BLaER1 treated with 17β-estradiol and CSF1 and Interleukin-3, amounts not matched to agents 10 nM and 100 nM (cell line): ENCODE measurements at regions not wholly inside any gene's neighbourhood (a gene's known extent, or its start where the extent isn't known, plus 50 kb on each side); places are given as distances from the start of the nearest gene placed in this dataset.

ENCODE experiments used
- H3K27ac ChIP-seq, 11 experiments: shearing (Covaris generic); formaldehyde crosslinking; 2 replicates each; pipeline ENCODE4 v1.8.1; 2022
- H3K27me3 ChIP-seq, 11 experiments: shearing (Covaris generic); formaldehyde crosslinking; 2 replicates each; pipeline ENCODE4 v1.8.1; 2022
- H3K36me3 ChIP-seq, 11 experiments: shearing (Covaris generic); formaldehyde crosslinking; 2 replicates each; pipeline ENCODE4 v1.8.1; 2022
- H3K4me1 ChIP-seq, 10 experiments: shearing (Covaris generic); formaldehyde crosslinking; 2 replicates each; pipeline ENCODE4 v1.8.1; 2022
- H3K4me2 ChIP-seq, 11 experiments: shearing (Covaris generic); formaldehyde crosslinking; 2 replicates each; pipeline ENCODE4 v1.8.1; 2022
- H3K4me3 ChIP-seq, 10 experiments: shearing (Covaris generic); formaldehyde crosslinking; 2 replicates each; pipeline ENCODE4 v1.8.1; 2022
- H3K9ac ChIP-seq, 11 experiments: shearing (Covaris generic); formaldehyde crosslinking; 2 replicates each; pipeline ENCODE4 v1.8.1; 2022
- H3K9me3 ChIP-seq, 11 experiments: shearing (Covaris generic); formaldehyde crosslinking; replicated peaks in 1 of 11; 2 replicates each; pipeline ENCODE4 v1.8.1; 2022
- H4K20me1 ChIP-seq, 11 experiments: shearing (Covaris generic); formaldehyde crosslinking; 2 replicates each; pipeline ENCODE4 v1.8.1; 2022
- Cebpa-rat ChIP-seq, 11 experiments: shearing (Covaris generic); IDR thresholded peaks; 2 replicates each; pipeline ENCODE4 v1.8.1; 2022

DNA sequence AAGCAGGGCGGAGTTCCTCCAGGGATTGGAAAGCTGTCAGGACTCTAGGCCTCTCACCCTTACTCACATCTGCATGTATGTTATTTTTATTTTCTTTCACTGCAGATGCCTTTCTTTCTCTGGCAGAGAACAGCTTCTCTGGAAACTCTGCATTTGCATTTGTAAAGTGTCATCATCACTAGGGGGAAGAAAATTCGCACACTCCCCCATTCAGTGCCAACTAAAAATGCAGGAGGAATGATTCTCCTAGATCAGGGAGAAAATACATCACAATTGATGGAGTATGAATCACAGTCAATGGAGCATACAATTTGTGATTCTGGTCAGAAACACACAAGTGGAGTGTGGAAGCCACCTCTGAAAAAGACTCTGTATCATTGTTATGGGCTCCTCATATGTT, 351.4 kb upstream of the FTMT start:
- H3K27me3 ChIP-seq, result no peaks in the 10 kb centered on the region
- no peak for TF ChIP-seq Cebpa-rat (IDR thresholded peaks at IDR 0.05)
- no peak overlapping the region for H3K4me3 ChIP-seq
- H3K9me3 ChIP-seq, result no peaks in the 10 kb centered on the region
- H3K4me1 ChIP-seq, result peaks cover 0 to 10% (median 6%) of the 10 kb centered on the region in 10 experiments; a peak in 10 of 20 replicates
- H3K27ac ChIP-seq, result no peak overlapping the region
- no peak overlapping the region for H3K4me2 ChIP-seq
- H4K20me1 ChIP-seq, result no peaks in the 10 kb centered on the region
- no peak overlapping the region for H3K9ac ChIP-seq
- no peaks in the 10 kb centered on the region for H3K36me3 ChIP-seq

DNA sequence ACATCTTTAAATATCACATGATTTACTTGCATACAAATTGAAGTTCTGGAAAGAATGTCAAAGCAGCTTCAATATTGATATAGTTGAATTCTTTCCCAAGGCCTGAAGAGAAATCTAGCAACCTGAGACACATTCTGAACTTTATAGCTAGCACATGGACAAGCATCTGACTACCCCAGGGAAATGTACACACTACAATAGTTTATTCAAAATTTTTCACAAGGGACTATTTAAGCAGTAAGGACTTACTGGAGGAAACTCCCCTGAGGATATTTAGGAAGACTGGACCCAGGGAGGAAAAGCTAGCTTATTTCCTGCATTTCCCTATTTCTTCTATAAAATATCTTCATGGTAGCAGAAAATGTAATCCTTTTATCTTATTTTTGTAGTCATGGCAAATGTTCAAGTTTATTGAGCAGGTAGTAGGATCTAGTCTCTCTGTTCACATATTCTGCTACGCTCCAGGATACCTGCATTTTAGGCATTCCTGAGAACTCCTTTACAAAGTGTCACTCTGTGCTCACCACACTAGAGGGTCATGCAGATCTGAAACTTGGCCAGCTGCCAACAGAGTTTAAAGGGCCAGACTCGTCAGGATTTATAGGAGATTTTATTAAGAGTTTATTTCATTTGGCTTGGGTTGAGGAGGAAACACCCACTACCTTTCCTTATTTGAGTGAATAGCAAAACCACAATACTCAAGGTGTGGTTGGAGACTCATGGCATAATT, 348.4 kb upstream of the FTMT start:
- H3K36me3 ChIP-seq, result no peaks in the 10 kb centered on the region
- no peak overlapping the region for H3K9ac ChIP-seq
- no peaks in the 10 kb centered on the region for H3K27me3 ChIP-seq
- H3K4me1 ChIP-seq, result peaks cover 0 to 10% (median 6%) of the 10 kb centered on the region in 10 experiments; a peak in 10 of 20 replicates
- H4K20me1 ChIP-seq, result no peaks in the 10 kb centered on the region
- no peak overlapping the region for H3K4me3 ChIP-seq
- no peak overlapping the region for H3K27ac ChIP-seq
- no peaks in the 10 kb centered on the region for H3K9me3 ChIP-seq
- H3K4me2 ChIP-seq, result peak overlapping the region in 3 of 11 experiments; percentile 2 to 44 (median 30); a peak in 5 of 22 replicates
- TF ChIP-seq Cebpa-rat (IDR thresholded peaks at IDR 0.05), result no peak

GRCh38 chr5:121516997-121517396, 334.7 kb upstream of the FTMT start:
- H3K4me1 ChIP-seq, result peaks cover 0 to 23% (median 0%) of the 10 kb centered on the region in 10 experiments; a peak in 5 of 20 replicates
- H3K36me3 ChIP-seq, result no peaks in the 10 kb centered on the region
- peak overlapping the region in 3 of 11 experiments; percentile 25 to 61 (median 60); a peak in 5 of 22 replicates for H3K4me2 ChIP-seq
- H3K27me3 ChIP-seq, result no peaks in the 10 kb centered on the region
- H3K4me3 ChIP-seq, result no peak overlapping the region
- H3K9me3 ChIP-seq, result peaks cover 0 to 6% (median 0%) of the 10 kb centered on the region in 11 experiments; a peak in 1 of 22 replicates
- H3K27ac ChIP-seq, result 0 out of 22 replicates have a peak overlapping the region, but pooled peaks of 1 of the 11 experiments have one; percentile 4
- TF ChIP-seq Cebpa-rat (IDR thresholded peaks at IDR 0.05), result no peak
- no peak overlapping the region for H3K9ac ChIP-seq
- no peaks in the 10 kb centered on the region for H4K20me1 ChIP-seq

GRCh38 chr5:121525706-121526105, 326.0 kb upstream of the FTMT start:
- H3K4me2 ChIP-seq, result no peak overlapping the region
- no peak overlapping the region for H3K27ac ChIP-seq
- H3K36me3 ChIP-seq, result no peaks in the 10 kb centered on the region
- TF ChIP-seq Cebpa-rat (IDR thresholded peaks at IDR 0.05), result no peak
- H3K4me3 ChIP-seq, result no peak overlapping the region
- H3K9me3 ChIP-seq, result peaks cover 0 to 14% (median 0%) of the 10 kb centered on the region in 11 experiments; a peak in 4 of 22 replicates
- no peaks in the 10 kb centered on the region for H3K27me3 ChIP-seq
- no peaks in the 10 kb centered on the region for H4K20me1 ChIP-seq
- no peak overlapping the region for H3K9ac ChIP-seq
- 0 out of 20 replicates have a peak, but pooled peaks cover 0 to 8% (median 0%) of the 10 kb centered on the region in 10 experiments for H3K4me1 ChIP-seq

DNA sequence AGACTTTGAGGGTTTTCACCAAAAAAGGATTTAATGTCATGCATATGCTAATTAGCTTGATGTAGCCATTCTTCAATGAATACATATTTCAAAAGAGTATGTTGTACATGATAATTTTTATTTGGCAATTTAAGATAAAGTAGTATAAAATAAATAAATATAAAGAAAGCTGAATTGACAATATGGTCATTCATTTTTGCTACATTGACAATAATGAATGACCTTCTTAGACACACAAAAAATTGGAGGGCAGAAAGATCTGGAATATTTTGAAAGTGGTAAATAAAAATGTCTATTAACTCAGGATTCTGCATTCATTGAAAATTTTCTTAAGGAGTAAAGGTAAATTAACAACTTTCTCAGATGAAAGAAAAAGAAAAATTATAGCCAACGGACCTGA, 324.8 kb upstream of the FTMT start:
- no peaks in the 10 kb centered on the region for H3K27me3 ChIP-seq
- 0 out of 20 replicates have a peak, but pooled peaks cover 0 to 8% (median 0%) of the 10 kb centered on the region in 10 experiments for H3K4me1 ChIP-seq
- no peaks in the 10 kb centered on the region for H4K20me1 ChIP-seq
- peaks cover 0 to 14% (median 0%) of the 10 kb centered on the region in 11 experiments; a peak in 4 of 22 replicates for H3K9me3 ChIP-seq
- H3K9ac ChIP-seq, result no peak overlapping the region
- no peak for TF ChIP-seq Cebpa-rat (IDR thresholded peaks at IDR 0.05)
- H3K36me3 ChIP-seq, result no peaks in the 10 kb centered on the region
- no peak overlapping the region for H3K27ac ChIP-seq
- H3K4me2 ChIP-seq, result no peak overlapping the region
- H3K4me3 ChIP-seq, result no peak overlapping the region

DNA sequence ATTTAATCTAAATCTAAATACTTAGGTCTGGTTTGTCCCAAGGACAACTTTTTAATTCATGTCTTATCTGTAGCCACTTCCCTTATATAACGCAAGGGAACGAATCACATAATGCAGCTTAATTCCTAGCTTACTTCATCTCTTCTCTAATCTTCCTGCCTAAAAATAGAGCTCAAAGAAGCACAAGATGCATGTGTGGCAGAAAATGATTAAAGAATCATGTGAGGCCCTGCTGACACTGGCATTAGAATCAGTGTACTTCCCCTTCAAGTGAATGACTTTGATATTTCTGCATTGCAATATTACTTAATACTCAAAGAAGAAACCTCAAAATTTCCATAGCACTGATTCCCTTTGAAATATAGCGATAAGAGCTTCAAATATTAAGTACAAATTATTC, 317.9 kb upstream of the FTMT start:
- Histone ChIP-seq H4K20me1 (no peaks in the 10 kb centered on the region), H3K4me3 (no peak overlapping the region), H3K9ac (peak overlapping the region in 3 of 11 experiments; percentile 65 to 81 (median 73); a peak in 5 of 22 replicates), H3K27ac (peak overlapping the region in 4 of 11 experiments; percentile 64 to 96 (median 93); a peak in 8 of 22 replicates), H3K9me3 (peaks cover 0 to 22% (median 0%) of the 10 kb centered on the region in 11 experiments; a peak in 3 of 22 replicates), H3K36me3 (no peaks in the 10 kb centered on the region), H3K4me1 (peaks cover 0 to 56% (median 0%) of the 10 kb centered on the region in 10 experiments; a peak in 6 of 20 replicates), H3K27me3 (no peaks in the 10 kb centered on the region), H3K4me2 (peak overlapping the region in 3 of 11 experiments; percentile 27 to 86 (median 63); a peak in 4 of 22 replicates)
- TF ChIP-seq Cebpa-rat (IDR thresholded peaks at IDR 0.05), result 0 out of 22 replicates have a peak, but pooled peaks of 1 of the 11 experiments have one; percentile 15

DNA sequence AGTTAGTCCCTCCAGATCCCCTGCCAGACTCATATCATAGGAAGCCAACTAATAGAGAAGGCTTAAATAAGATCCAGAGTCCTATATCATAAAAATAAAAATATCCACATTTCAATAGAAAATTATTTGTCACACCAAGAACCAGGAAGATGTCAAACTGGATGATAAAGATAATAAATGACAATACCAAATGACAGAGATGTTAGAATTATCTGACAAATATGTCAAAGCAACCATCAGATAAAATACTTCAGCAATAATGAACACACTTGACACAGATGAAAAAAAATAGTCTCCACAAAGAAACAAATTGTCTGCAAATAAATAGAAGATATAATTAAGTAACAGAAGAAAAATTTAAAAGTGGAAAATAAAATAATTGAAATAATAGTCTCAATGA, 300.7 kb upstream of the FTMT start:
- H3K4me1 ChIP-seq, result no peaks in the 10 kb centered on the region
- TF ChIP-seq Cebpa-rat (IDR thresholded peaks at IDR 0.05), result no peak
- no peak overlapping the region for H3K4me2 ChIP-seq

GRCh38 chr5:121559832-121560231, 291.9 kb upstream of the FTMT start:
- no peaks in the 10 kb centered on the region for H3K27me3 ChIP-seq
- TF ChIP-seq Cebpa-rat (IDR thresholded peaks at IDR 0.05), result no peak
- no peak overlapping the region for H3K9ac ChIP-seq
- H3K4me2 ChIP-seq, result no peak overlapping the region
- H3K36me3 ChIP-seq, result no peaks in the 10 kb centered on the region
- no peaks in the 10 kb centered on the region for H3K4me1 ChIP-seq
- H3K4me3 ChIP-seq, result no peak overlapping the region
- H4K20me1 ChIP-seq, result no peaks in the 10 kb centered on the region
- no peaks in the 10 kb centered on the region for H3K9me3 ChIP-seq
- H3K27ac ChIP-seq, result no peak overlapping the region

More for the DNA sequence above, 300.7 kb upstream of the FTMT start:
- H3K4me3 ChIP-seq, result no peak overlapping the region
- no peak overlapping the region for H3K27ac ChIP-seq
- no peaks in the 10 kb centered on the region for H4K20me1 ChIP-seq
- H3K9ac ChIP-seq, result no peak overlapping the region
- no peaks in the 10 kb centered on the region for H3K27me3 ChIP-seq
- H3K36me3 ChIP-seq, result no peaks in the 10 kb centered on the region
- H3K9me3 ChIP-seq, result no peaks in the 10 kb centered on the region

DNA sequence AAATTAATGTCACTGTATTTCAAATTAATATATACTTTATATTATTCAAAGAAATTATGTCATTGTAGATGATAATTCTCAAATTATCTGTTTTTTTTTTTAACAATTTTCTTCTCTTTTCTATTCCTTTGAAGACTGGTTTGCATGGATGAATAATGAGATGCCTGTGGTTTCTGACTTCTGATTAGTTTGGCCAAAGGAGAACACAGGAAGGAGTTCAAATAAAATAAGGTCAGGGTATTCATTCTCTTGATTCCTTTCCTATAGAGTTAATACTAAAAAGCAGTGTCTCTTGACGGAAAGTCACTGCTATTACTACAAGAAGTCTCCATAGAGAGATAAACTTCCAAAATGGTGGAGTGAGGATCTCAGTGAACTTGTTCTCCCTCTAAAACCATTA, 279.6 kb upstream of the FTMT start:
- no peaks in the 10 kb centered on the region for H3K36me3 ChIP-seq
- no peak for TF ChIP-seq Cebpa-rat (IDR thresholded peaks at IDR 0.05)
- no peak overlapping the region for H3K4me2 ChIP-seq
- no peaks in the 10 kb centered on the region for H3K4me1 ChIP-seq
- no peaks in the 10 kb centered on the region for H3K9me3 ChIP-seq
- H3K4me3 ChIP-seq, result no peak overlapping the region
- H3K27ac ChIP-seq, result no peak overlapping the region
- no peaks in the 10 kb centered on the region for H4K20me1 ChIP-seq
- no peak overlapping the region for H3K9ac ChIP-seq
- H3K27me3 ChIP-seq, result no peaks in the 10 kb centered on the region
